ENCODE measurements at regions not wholly inside any gene's neighbourhood (a gene's known extent, or its start where the extent isn't known, plus 50 kb on each side); places are given as distances from the start of the nearest gene placed in this dataset.

GRCh38 chr2:221924576-221924975, 352.5 kb upstream of the EPHA4 start:
- H3K27me3 ChIP-seq (ENCODE audit: control insufficient read depth in 2 of 2, insufficient read depth in 2 of 2, low read length in 2 of 2): no peaks in the 10 kb centered on the region
- no peaks in the 10 kb centered on the region for H3K4me1 ChIP-seq (ENCODE audit: control insufficient read depth in 2 of 2, insufficient read depth in 2 of 2, low read length in 2 of 2)
- Mint-ChIP-seq H3K9me3 (no peaks in the 10 kb centered on the region), H3K4me1 (no peaks in the 10 kb centered on the region), H3K4me3 (no peak overlapping the region), H3K27ac (no peak overlapping the region), H3K36me3 (no peaks in the 10 kb centered on the region), H3K27me3 (no peaks in the 10 kb centered on the region)
- CTCF ChIA-PET: no interaction called here
- intact Hi-C loops (cut with micrococcal nuclease): no loop called here
- no peaks in the 10 kb centered on the region for H3K36me3 ChIP-seq (ENCODE audit: control insufficient read depth in 2 of 3, insufficient read depth in 3 of 3, low read length in 3 of 3)
- H3K9me3 ChIP-seq (ENCODE audit: control insufficient read depth in 2 of 3, low read length in 3 of 3): no peaks in the 10 kb centered on the region
- POLR2A ChIA-PET: no interaction called here
- ATAC-seq (no peak), DNase-seq (no peak)
- H3K4me3 ChIP-seq (ENCODE audit: low read length): no peak overlapping the region
- H3K27ac ChIP-seq (ENCODE audit: low read depth, low read length): no peak overlapping the region

DNA sequence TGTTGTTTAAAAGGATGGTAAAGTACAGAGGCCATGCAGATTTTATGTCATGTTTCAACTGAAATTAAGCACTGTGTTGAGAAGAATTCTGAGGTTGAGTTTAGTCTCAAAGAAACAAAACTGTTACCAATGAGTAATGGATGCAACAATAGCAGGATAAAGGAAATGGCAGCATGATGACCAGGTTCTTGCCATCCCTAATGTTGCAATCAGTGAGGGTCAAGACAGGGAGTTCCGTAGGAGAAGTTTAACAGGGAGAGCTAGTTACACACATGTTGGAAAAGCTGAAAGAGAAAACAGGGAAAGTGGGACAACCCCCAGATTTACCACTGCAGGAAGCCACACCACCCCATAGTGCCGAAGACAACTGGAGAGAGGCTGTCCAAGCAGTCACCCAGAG, 343.8 kb upstream of the EPHA4 start:
- H3K27ac Mint-ChIP-seq: no peak overlapping the region
- H3K27me3 ChIP-seq (ENCODE audit: control insufficient read depth in 2 of 2, insufficient read depth in 2 of 2, low read length in 2 of 2): no peaks in the 10 kb centered on the region
- no peak for DNase-seq
- no peak overlapping the region for H3K4me3 Mint-ChIP-seq
- H3K4me1 Mint-ChIP-seq: no peaks in the 10 kb centered on the region
- no peaks in the 10 kb centered on the region for H3K36me3 ChIP-seq (ENCODE audit: control insufficient read depth in 2 of 3, insufficient read depth in 3 of 3, low read length in 3 of 3)
- POLR2A ChIA-PET: no interaction called here
- no peaks in the 10 kb centered on the region for H3K36me3 Mint-ChIP-seq
- H3K4me1 ChIP-seq (ENCODE audit: control insufficient read depth in 2 of 2, insufficient read depth in 2 of 2, low read length in 2 of 2): no peaks in the 10 kb centered on the region
- H3K4me3 ChIP-seq (ENCODE audit: low read length): no peak overlapping the region
- no peaks in the 10 kb centered on the region for H3K27me3 Mint-ChIP-seq
- H3K27ac ChIP-seq (ENCODE audit: low read depth, low read length): no peak overlapping the region
- peaks cover 0 to 8% (median 4%) of the 10 kb centered on the region in 11 donors for H3K9me3 Mint-ChIP-seq
- intact Hi-C loops (cut with micrococcal nuclease): no loop called here
- ATAC-seq: no peak
- no peaks in the 10 kb centered on the region for H3K9me3 ChIP-seq (ENCODE audit: control insufficient read depth in 2 of 3, low read length in 3 of 3)
- CTCF ChIA-PET: no interaction called here

DNA sequence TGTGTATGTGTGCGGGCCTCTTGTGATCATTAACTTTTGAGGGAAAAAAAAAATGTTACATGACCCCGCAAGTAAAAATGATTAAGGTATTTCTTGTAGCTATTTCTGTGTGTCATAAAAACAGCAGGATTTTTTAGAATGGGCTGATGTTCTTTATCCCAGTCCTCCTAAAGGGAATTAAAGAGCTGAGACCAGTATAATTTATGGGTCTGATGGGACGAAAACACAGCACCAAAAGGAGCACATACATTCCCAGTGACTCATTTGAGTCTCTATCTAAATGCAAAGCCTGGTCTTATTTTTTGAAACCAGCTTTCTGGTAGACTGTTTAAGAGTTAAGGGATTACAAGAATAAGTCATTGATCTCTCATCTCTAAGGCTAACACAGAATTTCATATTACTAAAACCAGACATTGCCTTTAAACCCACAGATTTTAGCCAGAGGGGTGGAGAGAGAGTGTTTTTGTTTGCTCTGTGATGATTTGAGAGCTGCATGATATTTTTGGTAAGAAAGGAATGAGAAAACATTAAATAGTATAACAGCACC, 342.3 kb upstream of the EPHA4 start:
- no peaks in the 10 kb centered on the region for H3K27me3 Mint-ChIP-seq
- intact Hi-C loops (cut with micrococcal nuclease): no loop called here
- ChIA-PET POLR2A (no interaction called here), CTCF (interaction anchor here (0.7 kb wide), 1 partner anchor 678 kb away, joined by 3 read pairs; no protein-coding TSS in a partner anchor)
- H3K27ac ChIP-seq (ENCODE audit: low read depth, low read length): no peak overlapping the region
- H3K36me3 Mint-ChIP-seq: no peaks in the 10 kb centered on the region
- no peaks in the 10 kb centered on the region for H3K9me3 ChIP-seq (ENCODE audit: control insufficient read depth in 2 of 3, low read length in 3 of 3)
- no peaks in the 10 kb centered on the region for H3K36me3 ChIP-seq (ENCODE audit: control insufficient read depth in 2 of 3, insufficient read depth in 3 of 3, low read length in 3 of 3)
- ATAC-seq: no peak
- no peak overlapping the region for H3K4me3 Mint-ChIP-seq
- H3K27ac Mint-ChIP-seq: no peak overlapping the region
- H3K27me3 ChIP-seq (ENCODE audit: control insufficient read depth in 2 of 2, insufficient read depth in 2 of 2, low read length in 2 of 2): no peaks in the 10 kb centered on the region
- no peaks in the 10 kb centered on the region for H3K4me1 ChIP-seq (ENCODE audit: control insufficient read depth in 2 of 2, insufficient read depth in 2 of 2, low read length in 2 of 2)
- H3K4me3 ChIP-seq (ENCODE audit: low read length): no peak overlapping the region
- H3K4me1 Mint-ChIP-seq: no peaks in the 10 kb centered on the region
- H3K9me3 Mint-ChIP-seq: peaks cover 0 to 8% (median 4%) of the 10 kb centered on the region in 11 donors
- DNase-seq: no peak

DNA sequence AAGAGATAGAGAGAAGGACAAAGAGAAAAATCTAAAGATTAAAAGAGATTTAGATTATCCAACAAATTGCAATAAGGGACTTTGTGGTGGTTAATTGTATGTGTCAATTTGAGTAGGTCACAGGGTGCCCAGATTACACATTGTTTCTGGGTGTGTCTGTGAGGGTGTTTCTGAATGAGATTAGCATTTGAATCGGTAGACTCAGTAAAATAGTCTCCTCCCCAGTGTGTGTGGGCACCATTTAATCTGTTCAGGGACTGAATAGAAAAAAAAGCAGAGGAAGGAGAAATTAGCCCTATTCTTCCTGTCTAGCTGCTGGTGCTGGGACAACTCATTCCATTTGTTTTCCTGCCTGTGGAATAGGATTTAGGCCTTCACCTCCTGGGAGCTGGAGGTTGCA, 339.8 kb upstream of the EPHA4 start:
- Histone ChIP-seq H3K36me3 (ENCODE audit: control insufficient read depth in 2 of 3, insufficient read depth in 3 of 3, low read length in 3 of 3) (no peaks in the 10 kb centered on the region), H3K27ac (ENCODE audit: low read depth, low read length) (no peak overlapping the region), H3K4me3 (ENCODE audit: low read length) (no peak overlapping the region), H3K4me1 (ENCODE audit: control insufficient read depth in 2 of 2, insufficient read depth in 2 of 2, low read length in 2 of 2) (no peaks in the 10 kb centered on the region), H3K27me3 (ENCODE audit: control insufficient read depth in 2 of 2, insufficient read depth in 2 of 2, low read length in 2 of 2) (no peaks in the 10 kb centered on the region), H3K9me3 (ENCODE audit: control insufficient read depth in 2 of 3, low read length in 3 of 3) (no peaks in the 10 kb centered on the region)
- H3K27me3 Mint-ChIP-seq: no peaks in the 10 kb centered on the region
- CTCF ChIA-PET: no interaction called here
- H3K36me3 Mint-ChIP-seq: no peaks in the 10 kb centered on the region
- POLR2A ChIA-PET: no interaction called here
- DNase-seq (no peak), ATAC-seq (no peak)
- H3K4me3 Mint-ChIP-seq: no peak overlapping the region
- peaks cover 0 to 8% (median 4%) of the 10 kb centered on the region in 11 donors for H3K9me3 Mint-ChIP-seq
- no peak overlapping the region for H3K27ac Mint-ChIP-seq
- intact Hi-C loops (cut with micrococcal nuclease): no loop called here
- no peaks in the 10 kb centered on the region for H3K4me1 Mint-ChIP-seq

DNA sequence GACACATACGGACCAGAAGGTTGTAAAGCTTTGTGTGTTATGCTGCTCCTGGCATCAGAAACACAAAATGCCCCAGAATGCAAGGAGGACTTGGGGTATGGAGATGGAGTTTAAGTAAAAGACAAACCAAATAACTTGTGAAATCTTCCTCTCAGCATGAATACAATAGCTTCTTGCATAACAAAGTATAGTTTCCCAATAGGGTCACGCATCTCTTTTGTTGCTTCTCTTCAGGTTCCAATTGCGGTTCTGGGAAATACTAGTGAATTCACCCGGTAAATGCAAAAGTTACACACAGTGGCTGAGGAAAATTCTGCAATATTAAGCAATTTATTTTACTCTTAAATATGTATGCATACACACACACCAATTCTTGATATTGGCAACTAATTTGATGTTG, 339.2 kb upstream of the EPHA4 start:
- Histone ChIP-seq H3K27ac (ENCODE audit: low read depth, low read length) (no peak overlapping the region), H3K27me3 (ENCODE audit: control insufficient read depth in 2 of 2, insufficient read depth in 2 of 2, low read length in 2 of 2) (no peaks in the 10 kb centered on the region), H3K36me3 (ENCODE audit: control insufficient read depth in 2 of 3, insufficient read depth in 3 of 3, low read length in 3 of 3) (no peaks in the 10 kb centered on the region), H3K4me1 (ENCODE audit: control insufficient read depth in 2 of 2, insufficient read depth in 2 of 2, low read length in 2 of 2) (no peaks in the 10 kb centered on the region), H3K4me3 (ENCODE audit: low read length) (no peak overlapping the region), H3K9me3 (ENCODE audit: control insufficient read depth in 2 of 3, low read length in 3 of 3) (no peaks in the 10 kb centered on the region)
- no peak for DNase-seq
- H3K9me3 Mint-ChIP-seq: peaks cover 0 to 8% (median 4%) of the 10 kb centered on the region in 11 donors
- ATAC-seq: no peak
- H3K27me3 Mint-ChIP-seq: no peaks in the 10 kb centered on the region
- intact Hi-C loops (cut with micrococcal nuclease): no loop called here
- ChIA-PET POLR2A (no interaction called here), CTCF (no interaction called here)
- H3K4me3 Mint-ChIP-seq: no peak overlapping the region
- H3K27ac Mint-ChIP-seq: no peak overlapping the region
- no peaks in the 10 kb centered on the region for H3K36me3 Mint-ChIP-seq
- no peaks in the 10 kb centered on the region for H3K4me1 Mint-ChIP-seq

GRCh38 chr2:221908518-221908917, 336.4 kb upstream of the EPHA4 start:
- ATAC-seq (no peak), DNase-seq (no peak)
- Mint-ChIP-seq H3K27me3 (no peaks in the 10 kb centered on the region), H3K36me3 (no peaks in the 10 kb centered on the region), H3K9me3 (peaks cover 0 to 5% (median 0%) of the 10 kb centered on the region in 11 donors), H3K27ac (no peak overlapping the region), H3K4me1 (peaks cover 0 to 1% (median 0%) of the 10 kb centered on the region in 7 donors), H3K4me3 (no peak overlapping the region)
- intact Hi-C loops (cut with micrococcal nuclease): no loop called here
- H3K27ac ChIP-seq (ENCODE audit: low read depth, low read length): no peak overlapping the region
- H3K36me3 ChIP-seq (ENCODE audit: control insufficient read depth in 2 of 3, insufficient read depth in 3 of 3, low read length in 3 of 3): no peaks in the 10 kb centered on the region
- H3K27me3 ChIP-seq (ENCODE audit: control insufficient read depth in 2 of 2, insufficient read depth in 2 of 2, low read length in 2 of 2): no peaks in the 10 kb centered on the region
- POLR2A ChIA-PET: no interaction called here
- no peak overlapping the region for H3K4me3 ChIP-seq (ENCODE audit: low read length)
- H3K9me3 ChIP-seq (ENCODE audit: control insufficient read depth in 2 of 3, low read length in 3 of 3): no peaks in the 10 kb centered on the region
- CTCF ChIA-PET: no interaction called here
- no peaks in the 10 kb centered on the region for H3K4me1 ChIP-seq (ENCODE audit: control insufficient read depth in 2 of 2, insufficient read depth in 2 of 2, low read length in 2 of 2)

- Mint-ChIP-seq H3K27me3 (peaks cover 0 to 14% (median 3%) of the 10 kb centered on the region in 5 donors), H3K4me1 (no peaks in the 10 kb centered on the region), H3K9me3 (peaks cover 0 to 23% (median 5%) of the 10 kb centered on the region in 11 donors), H3K36me3 (no peaks in the 10 kb centered on the region), H3K27ac (no peak overlapping the region), H3K4me3 (no peak overlapping the region)
- Histone ChIP-seq H3K4me1 (ENCODE audit: control insufficient read depth in 2 of 2, insufficient read depth in 2 of 2, low read length in 2 of 2) (no peaks in the 10 kb centered on the region), H3K27me3 (ENCODE audit: control insufficient read depth in 2 of 2, insufficient read depth in 2 of 2, low read length in 2 of 2) (no peaks in the 10 kb centered on the region), H3K9me3 (ENCODE audit: control insufficient read depth in 2 of 3, low read length in 3 of 3) (no peaks in the 10 kb centered on the region), H3K36me3 (ENCODE audit: control insufficient read depth in 2 of 3, insufficient read depth in 3 of 3, low read length in 3 of 3) (no peaks in the 10 kb centered on the region), H3K27ac (ENCODE audit: low read depth, low read length) (no peak overlapping the region), H3K4me3 (ENCODE audit: low read length) (no peak overlapping the region)
- CTCF ChIA-PET: no interaction called here
- ATAC-seq (no peak), DNase-seq (no peak)
- POLR2A ChIA-PET: no interaction called here
- intact Hi-C loops (cut with micrococcal nuclease): no loop called here
These were observed 325.6 kb upstream of the EPHA4 start for GRCh38 chr2:221897718-221898117.
